Endothelial cell of hepatic sinusoid (primary cell): ENCODE measurements at regions not wholly inside any gene's neighbourhood (a gene's known extent, or its start where the extent isn't known, plus 50 kb on each side); places are given as distances from the start of the nearest gene placed in this dataset.

Experiments
- in situ Hi-C: cut with HindIII; loops from 2 replicates; pipeline ENCODE4 v1.10.0; 2017; ENCODE audit warnings: low sequenced_read_pairs

- in situ Hi-C loops = no loop called here
These were observed 417.7 kb upstream of the KAZN start for GRCh38 chr1:14180738-14181137.

- in situ Hi-C loops = no loop called here
These were observed 417.2 kb upstream of the KAZN start for GRCh38 chr1:14181191-14181795.

- in situ Hi-C loops = no loop called here
These were observed 415.6 kb upstream of the KAZN start for GRCh38 chr1:14182856-14183255.

- in situ Hi-C loops = no loop called here
These were observed 415.2 kb upstream of the KAZN start for GRCh38 chr1:14183329-14183728.

GRCh38 chr1:14184454-14184853, 414.0 kb upstream of the KAZN start:
- in situ Hi-C loops = no loop called here

GRCh38 chr1:14189381-14189780, 409.1 kb upstream of the KAZN start:
- in situ Hi-C loops = no loop called here

GRCh38 chr1:14190508-14190907, 408.0 kb upstream of the KAZN start:
- in situ Hi-C loops = no loop called here

GRCh38 chr1:14194511-14194910, 404.0 kb upstream of the KAZN start:
- in situ Hi-C loops = no loop called here

GRCh38 chr1:14205066-14205465, 393.4 kb upstream of the KAZN start:
- in situ Hi-C loops = no loop called here

GRCh38 chr1:14215151-14215550, 383.3 kb upstream of the KAZN start:
- in situ Hi-C loops = no loop called here

- in situ Hi-C loops = no loop called here
These were observed 381.1 kb upstream of the KAZN start for GRCh38 chr1:14217384-14217783.

GRCh38 chr1:14220324-14220723, 378.2 kb upstream of the KAZN start:
- in situ Hi-C loops = no loop called here

- in situ Hi-C loops = no loop called here
These were observed 377.7 kb upstream of the KAZN start for GRCh38 chr1:14220811-14221210.

GRCh38 chr1:14222086-14222485, 376.4 kb upstream of the KAZN start:
- in situ Hi-C loops = no loop called here

GRCh38 chr1:14228677-14229076, 369.8 kb upstream of the KAZN start:
- in situ Hi-C loops = no loop called here

- in situ Hi-C loops = no loop called here
These were observed 365.0 kb upstream of the KAZN start for GRCh38 chr1:14233510-14233909.

- in situ Hi-C loops = no loop called here
These were observed 362.4 kb upstream of the KAZN start for GRCh38 chr1:14236097-14236496.

GRCh38 chr1:14238472-14239307, 359.8 kb upstream of the KAZN start:
- in situ Hi-C loops = no loop called here

GRCh38 chr1:14240265-14240664, 358.2 kb upstream of the KAZN start:
- in situ Hi-C loops = no loop called here

- in situ Hi-C loops = no loop called here
These were observed 356.4 kb upstream of the KAZN start for GRCh38 chr1:14242123-14242522.

- in situ Hi-C loops = no loop called here
These were observed 355.6 kb upstream of the KAZN start for GRCh38 chr1:14242870-14243269.

- in situ Hi-C loops = no loop called here
These were observed 352.5 kb upstream of the KAZN start for GRCh38 chr1:14245954-14246353.

- in situ Hi-C loops = no loop called here
These were observed 352.0 kb upstream of the KAZN start for GRCh38 chr1:14246471-14246870.
